ENCODE measurements at regions not wholly inside any gene's neighbourhood (a gene's known extent, or its start where the extent isn't known, plus 50 kb on each side); places are given as distances from the start of the nearest gene placed in this dataset.
A peak's percentile ranks its signal among the peaks of the same experiment; 100 is the strongest.

- no peak for DNase-seq (ENCODE audit: low spot score)
Measured at GRCh38 chr1:229819091-229819490, 193.0 kb downstream of the URB2 start.

- no peak for DNase-seq (ENCODE audit: low spot score)
Measured at GRCh38 chr1:229822026-229822425, 196.0 kb downstream of the URB2 start.

GRCh38 chr1:229825042-229825441 is 199.0 kb downstream of the URB2 start:
- no peak for DNase-seq (ENCODE audit: low spot score)

- no peak for DNase-seq (ENCODE audit: low spot score)
Measured at GRCh38 chr1:229828461-229828860, 202.4 kb downstream of the URB2 start.

GRCh38 chr1:229832695-229833094 is 206.6 kb downstream of the URB2 start:
- no peak for DNase-seq (ENCODE audit: low spot score)

GRCh38 chr1:229834230-229834629 is 208.2 kb downstream of the URB2 start:
- no peak for DNase-seq (ENCODE audit: low spot score)

GRCh38 chr1:229835226-229835625 is 209.2 kb downstream of the URB2 start:
- no peak for DNase-seq (ENCODE audit: low spot score)

- DNase-seq (ENCODE audit: low spot score) = no peak
Measured at GRCh38 chr1:229836324-229836723, 210.3 kb downstream of the URB2 start.

GRCh38 chr1:229838204-229838603 is 212.2 kb downstream of the URB2 start:
- DNase-seq (ENCODE audit: low spot score) = no peak

GRCh38 chr1:229839800-229840199 is 213.8 kb downstream of the URB2 start:
- DNase-seq (ENCODE audit: low spot score) = no peak

GRCh38 chr1:229841230-229841629 is 215.2 kb downstream of the URB2 start:
- no peak for DNase-seq (ENCODE audit: low spot score)

GRCh38 chr1:229842302-229843255 is 216.5 kb downstream of the URB2 start:
- no peak for DNase-seq (ENCODE audit: low spot score)

GRCh38 chr1:229843627-229844238 is 217.7 kb downstream of the URB2 start:
- DNase-seq (ENCODE audit: low spot score) = no peak

- no peak for DNase-seq (ENCODE audit: low spot score)
Measured at GRCh38 chr1:229844675-229845074, 218.6 kb downstream of the URB2 start.

- no peak for DNase-seq (ENCODE audit: low spot score)
Measured at GRCh38 chr1:229845410-229846138, 219.5 kb downstream of the URB2 start.

- DNase-seq (ENCODE audit: low spot score) = no peak
Measured at GRCh38 chr1:229846351-229846750, 220.3 kb downstream of the URB2 start.

GRCh38 chr1:229848752-229849677 is 218.0 kb upstream of the GALNT2 start:
- peak; percentile 25 for DNase-seq (ENCODE audit: low spot score)

- DNase-seq (ENCODE audit: low spot score) = no peak
Measured at GRCh38 chr1:229851511-229851910, 215.5 kb upstream of the GALNT2 start.

GRCh38 chr1:229853751-229854150 is 213.3 kb upstream of the GALNT2 start:
- no peak for DNase-seq (ENCODE audit: low spot score)

GRCh38 chr1:229854620-229855019 is 212.4 kb upstream of the GALNT2 start:
- DNase-seq (ENCODE audit: low spot score) = no peak

- no peak for DNase-seq (ENCODE audit: low spot score)
Measured at GRCh38 chr1:229856009-229856650, 210.9 kb upstream of the GALNT2 start.

Data from COLO829 (cell line).